GM19455 (cell line): ENCODE measurements at regions not wholly inside any gene's neighbourhood (a gene's known extent, or its start where the extent isn't known, plus 50 kb on each side); places are given as distances from the start of the nearest gene placed in this dataset.
A peak's percentile ranks its signal among the peaks of the same experiment; 100 is the strongest.
"Not testable (repeated sequence)": the region's sequence is repeated elsewhere in the genome, so short reads cannot be mapped to it uniquely, and the experiment has no call there.

ENCODE experiments used
- ATAC-seq: cut with Tn5 transposase; IDR thresholded peaks from one replicate; pipeline ENCODE4 v1.9.1; 2021; ENCODE audit not compliant: unreplicated experiment

DNA sequence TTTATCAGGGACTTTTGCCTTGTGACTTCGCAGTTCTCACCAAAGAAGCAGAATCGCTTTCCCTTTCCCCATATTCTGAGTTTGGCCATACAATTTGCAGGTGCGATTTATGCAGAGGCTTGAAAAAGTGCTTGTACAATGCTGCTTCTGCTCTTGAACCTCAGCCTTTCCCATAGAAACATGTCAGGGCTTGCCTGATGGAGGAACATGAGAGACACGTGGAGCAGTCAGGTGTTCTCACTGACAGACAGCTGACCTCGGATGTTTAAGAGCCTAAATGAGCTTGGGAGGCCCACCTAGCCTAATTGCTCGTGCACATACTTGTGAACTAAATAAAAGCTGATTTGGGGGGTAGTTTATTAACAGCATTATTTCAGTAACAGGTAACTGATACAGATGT is 290.0 kb downstream of the S1PR1 start:
- ATAC-seq: no peak

DNA sequence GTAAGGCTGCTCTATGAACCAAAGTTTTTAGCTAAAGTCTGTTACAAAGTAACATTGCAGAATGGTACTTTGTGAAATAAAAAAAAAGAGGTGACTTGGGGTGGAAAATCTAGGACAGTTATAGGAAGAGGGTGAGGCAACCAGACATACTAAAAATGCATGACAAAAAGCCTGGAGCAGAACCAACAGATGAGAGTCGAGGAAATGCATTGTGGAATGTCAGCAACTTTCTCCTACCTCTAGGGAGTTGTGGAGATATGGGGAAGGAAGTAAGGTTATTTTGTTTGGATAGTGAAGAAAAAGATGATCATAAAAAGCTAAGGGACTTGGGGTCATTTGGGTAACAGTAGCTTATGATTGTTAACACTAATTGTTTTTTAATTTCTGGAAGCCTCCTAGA is 295.6 kb downstream of the S1PR1 start:
- ATAC-seq: no peak

DNA sequence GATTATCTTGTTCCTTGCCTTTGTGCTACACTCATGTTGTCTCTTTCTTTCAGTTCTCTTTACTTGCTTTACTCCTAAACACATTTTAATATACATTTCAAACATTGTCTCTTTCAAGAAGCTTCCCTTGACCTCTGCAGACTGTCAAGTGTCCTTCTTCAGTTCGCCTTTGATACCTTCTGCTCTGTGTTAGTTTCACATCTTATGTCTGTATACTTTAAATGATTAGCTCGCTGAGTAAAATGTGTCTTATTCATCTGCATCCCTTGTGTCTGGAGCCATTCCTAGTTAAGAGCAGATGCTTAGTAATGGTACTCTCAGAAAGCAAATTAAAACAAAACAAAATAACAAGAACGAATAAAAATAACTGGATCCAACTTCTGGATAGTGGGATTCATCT is 303.3 kb downstream of the S1PR1 start:
- ATAC-seq: no peak

DNA sequence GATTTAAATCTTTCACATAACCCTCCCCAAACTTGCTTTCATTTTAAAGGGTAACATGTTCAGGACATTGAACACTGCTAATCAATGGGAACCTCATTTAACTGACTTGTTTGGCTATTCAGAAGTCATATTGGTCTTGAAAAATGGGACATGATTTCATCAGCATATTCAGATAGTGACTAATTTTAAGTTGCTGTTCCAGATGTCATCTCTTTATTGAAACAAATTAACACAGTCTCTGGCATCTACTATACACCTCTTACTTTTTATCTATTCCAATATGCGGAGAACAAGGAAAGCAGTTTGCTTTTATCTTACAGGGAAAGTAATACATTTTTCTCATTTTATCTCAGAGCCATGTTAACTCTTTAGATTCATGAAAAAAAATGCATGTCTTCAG is 310.1 kb downstream of the S1PR1 start:
- ATAC-seq: no peak

DNA sequence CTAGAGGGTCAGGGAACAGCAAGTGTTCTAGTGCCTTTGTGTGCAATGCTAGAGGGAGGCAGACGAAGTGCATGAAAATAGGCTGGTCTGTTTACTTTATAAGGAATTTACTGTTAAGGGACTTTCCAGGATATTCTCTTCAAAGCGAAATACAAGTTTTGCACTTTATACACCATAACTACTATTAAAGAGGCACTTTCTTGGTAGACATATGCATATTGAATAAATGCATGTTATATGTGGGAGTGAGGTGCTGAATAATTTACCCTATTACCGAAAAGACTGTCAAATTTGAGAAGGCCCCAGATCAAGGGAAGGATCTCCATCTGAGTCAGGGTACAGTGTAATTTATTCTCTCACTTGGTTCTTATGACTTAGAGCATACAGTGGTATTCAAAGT is 310.5 kb downstream of the S1PR1 start:
- no peak for ATAC-seq

DNA sequence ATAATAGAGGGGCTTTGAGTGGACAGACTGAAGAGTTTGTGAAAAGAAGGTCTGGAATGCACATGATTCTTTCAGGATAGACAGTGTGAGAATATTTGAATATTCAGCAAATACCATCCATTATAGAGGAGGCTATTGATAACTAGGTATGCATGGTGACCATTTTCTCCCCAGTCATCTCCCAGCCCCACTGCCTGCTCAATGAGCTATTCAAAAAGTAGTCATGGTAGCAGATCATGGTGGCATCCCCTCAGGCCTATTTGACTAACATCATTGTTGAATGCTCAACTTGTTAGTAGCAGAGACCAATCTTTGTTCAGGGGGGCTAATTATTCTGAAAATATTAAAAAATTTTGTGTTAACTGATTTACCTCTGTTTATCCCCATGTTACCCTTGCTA is 311.6 kb downstream of the S1PR1 start:
- ATAC-seq: no peak

DNA sequence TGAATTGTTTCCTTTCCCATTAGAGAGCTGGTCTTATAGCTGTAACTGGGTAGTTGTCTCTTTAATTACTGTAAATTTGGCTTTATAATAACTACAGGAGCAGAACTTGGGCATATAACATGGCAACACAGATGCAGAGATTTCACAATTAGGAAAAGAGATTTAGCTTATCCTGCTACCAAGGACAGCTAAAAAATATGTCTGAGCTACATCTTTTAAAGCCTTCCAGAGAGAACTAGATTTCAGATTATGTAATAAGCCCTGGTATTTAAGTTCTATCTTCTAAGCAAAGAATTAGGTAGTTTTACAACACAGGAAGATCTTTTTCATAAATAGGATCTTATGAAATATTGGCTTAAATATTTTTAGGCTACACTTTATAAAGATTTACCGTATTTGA is 313.8 kb downstream of the S1PR1 start:
- no peak for ATAC-seq

DNA sequence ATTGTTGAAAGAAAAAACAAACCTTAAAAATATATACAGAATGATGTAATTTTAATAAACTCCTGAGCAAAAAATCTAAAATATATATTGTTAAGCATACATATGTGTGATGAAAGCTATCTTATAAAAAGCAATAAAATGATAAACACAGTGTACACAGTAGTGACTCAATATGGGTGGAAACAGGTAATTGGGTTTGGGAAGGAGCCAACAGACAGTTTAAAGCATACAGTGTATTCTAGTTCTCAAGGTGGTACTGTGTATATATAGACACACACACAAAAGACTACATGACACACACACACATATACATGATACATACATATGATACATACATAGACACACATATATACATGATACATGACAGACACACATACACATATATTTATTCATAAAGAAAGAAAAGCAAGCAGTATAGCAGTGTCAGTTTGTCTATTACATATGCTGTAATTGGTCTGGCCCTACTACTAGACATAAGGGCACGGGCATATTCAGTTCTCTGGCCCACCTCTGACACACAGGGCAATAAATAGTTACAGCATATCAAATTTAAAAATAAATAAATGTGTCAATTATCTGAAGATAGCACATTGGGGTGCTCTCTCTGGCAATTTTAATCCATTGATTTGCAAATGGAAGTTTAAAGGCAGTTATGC is 330.2 kb downstream of the S1PR1 start:
- ATAC-seq: no peak

DNA sequence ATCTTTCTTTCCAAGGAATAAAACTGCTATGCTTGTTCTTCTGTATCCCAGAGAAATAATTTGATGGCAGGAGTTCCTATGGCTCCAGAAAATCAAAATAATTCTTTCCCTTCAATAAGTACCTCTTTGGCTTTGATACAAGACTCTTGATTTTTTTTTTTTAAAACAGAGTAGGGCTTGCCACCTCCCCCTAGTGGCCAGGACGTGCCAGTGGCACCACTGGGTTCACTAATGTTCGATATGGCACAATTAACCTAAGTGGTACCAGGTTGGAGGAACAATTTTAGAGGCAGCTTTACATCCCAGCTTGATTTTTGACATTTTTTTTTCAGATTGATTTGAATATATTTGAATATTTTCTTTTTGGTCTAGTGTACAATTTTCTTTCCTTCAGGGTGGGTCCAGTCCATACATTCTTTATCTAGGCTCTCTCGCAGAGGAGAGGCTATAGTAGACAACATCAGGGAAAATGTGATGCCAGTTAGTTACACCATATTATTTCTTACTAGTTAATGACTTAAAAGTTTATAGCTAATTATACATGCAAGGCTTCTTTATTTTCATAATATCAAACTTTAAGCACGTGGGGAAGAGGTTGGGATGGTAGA is 330.9 kb downstream of the S1PR1 start:
- ATAC-seq: peak; percentile 96

DNA sequence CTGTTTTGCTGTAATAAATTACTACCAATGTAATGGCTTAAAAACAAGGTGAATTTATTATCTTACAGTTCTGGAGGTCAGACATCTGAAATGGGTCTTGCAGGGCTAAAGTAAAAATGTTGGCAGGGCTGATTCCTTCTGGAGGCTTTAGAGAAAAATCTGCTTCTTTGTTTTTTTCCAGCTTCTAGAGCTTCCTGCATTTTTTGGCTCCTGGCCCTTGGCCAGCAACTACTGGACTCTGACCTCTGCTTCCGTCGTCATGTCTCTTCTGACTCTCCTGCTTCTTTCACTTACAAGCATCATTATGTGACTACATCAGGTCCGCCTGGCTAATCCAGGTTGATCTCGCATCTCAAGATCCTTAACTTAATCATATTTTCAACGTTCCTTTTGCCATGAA is 350.9 kb downstream of the S1PR1 start:
- ATAC-seq: no peak

DNA sequence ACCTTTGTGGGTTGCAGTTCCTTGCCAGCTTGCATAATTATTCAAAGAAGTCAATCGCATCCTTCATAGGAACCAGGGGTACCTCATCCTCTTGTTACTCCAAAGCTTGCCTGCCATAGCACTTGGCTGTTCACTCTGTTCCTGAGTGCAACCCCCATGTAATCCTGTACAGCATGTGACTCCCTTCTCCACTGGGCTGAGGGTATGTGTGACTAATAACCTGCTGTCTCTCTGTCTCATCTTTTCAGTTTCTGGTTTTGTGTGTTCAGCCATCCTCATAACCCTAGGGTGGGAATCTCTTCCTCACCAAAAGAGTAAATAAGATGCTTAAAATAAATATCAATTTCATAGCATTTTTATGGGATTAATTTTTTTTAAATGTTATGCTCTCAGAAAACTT is 351.9 kb downstream of the S1PR1 start:
- no peak for ATAC-seq

DNA sequence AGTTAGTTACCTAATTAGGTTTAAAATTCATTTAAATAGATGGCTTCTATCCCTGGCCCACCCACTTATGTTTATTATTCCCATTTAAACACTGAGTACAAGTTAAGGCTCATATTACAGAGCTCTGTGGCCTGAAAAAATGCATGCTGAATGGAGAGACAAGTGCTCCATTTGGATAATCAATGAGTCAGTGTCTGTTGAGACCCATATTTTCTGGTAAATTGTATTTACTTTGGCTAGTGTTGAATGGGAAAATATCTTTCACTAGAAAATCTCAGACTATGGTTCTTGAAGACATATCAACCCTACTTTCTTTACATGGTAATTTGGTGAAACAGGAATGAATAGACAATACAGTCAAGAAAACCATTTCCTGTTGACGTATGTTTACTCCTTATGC is 356.0 kb downstream of the S1PR1 start:
- ATAC-seq: no peak

DNA sequence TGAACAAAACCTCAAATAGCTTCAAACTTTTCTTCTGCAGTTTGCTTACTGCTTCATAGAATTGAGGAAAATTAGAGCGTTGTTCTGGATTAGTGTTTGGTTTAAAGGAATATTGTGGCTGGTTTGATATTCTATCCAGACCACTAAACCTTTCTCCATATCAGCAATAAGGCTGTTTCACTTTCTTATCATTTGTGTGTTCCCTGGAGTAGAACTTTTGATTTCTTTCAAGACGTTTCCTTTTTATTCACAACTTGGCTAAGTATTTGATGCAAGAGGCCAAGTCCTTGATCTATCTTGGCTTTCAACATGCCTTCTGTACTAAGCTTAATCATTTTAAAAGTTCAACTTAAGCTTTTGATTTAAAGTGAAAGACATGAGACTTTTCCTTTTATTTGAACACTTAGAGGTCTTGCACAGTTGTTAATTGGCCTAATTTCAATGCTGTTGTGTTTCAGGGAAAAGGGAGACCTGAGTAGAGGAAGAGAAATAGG is 359.1 kb downstream of the S1PR1 start:
- ATAC-seq: no peak

DNA sequence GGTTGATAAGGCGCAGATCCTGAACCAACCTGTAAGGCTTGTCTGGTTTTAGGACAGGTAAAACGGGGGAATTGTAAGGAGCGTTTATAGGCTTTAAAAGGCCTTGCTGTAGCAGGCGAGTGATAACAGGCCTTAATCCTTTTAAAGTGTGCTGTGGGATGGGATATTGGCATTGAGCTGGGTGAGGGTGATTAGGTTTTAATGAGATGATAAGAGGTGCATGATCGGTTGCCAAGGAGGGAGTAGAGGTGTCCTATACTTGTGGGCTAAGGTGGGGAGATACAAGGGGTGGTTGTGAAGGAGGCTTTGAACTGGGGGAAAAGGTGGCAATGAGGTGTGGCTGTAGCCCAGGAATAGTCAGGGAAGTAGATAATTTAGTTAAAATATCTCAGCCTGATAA is 363.8 kb downstream of the S1PR1 start:
- not testable (repeated sequence) for ATAC-seq

DNA sequence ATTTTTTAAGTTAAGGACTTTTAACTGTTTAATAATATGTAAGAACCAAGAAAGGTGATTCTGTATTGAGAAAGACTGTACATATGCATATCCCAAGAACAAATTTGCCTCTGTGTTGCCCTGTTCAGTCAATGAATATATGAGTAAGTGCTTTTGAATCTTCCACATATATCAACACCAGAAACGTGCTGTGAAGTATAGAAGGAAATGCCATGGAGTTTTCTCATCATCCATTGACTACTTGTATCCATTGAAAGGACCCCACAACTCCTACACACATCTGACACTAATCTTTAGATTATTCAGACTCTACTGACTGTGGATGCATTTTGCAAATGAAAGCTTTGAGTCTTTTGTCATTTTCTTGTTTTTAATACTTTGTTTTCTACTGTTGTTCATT is 366.9 kb downstream of the S1PR1 start:
- no peak for ATAC-seq

DNA sequence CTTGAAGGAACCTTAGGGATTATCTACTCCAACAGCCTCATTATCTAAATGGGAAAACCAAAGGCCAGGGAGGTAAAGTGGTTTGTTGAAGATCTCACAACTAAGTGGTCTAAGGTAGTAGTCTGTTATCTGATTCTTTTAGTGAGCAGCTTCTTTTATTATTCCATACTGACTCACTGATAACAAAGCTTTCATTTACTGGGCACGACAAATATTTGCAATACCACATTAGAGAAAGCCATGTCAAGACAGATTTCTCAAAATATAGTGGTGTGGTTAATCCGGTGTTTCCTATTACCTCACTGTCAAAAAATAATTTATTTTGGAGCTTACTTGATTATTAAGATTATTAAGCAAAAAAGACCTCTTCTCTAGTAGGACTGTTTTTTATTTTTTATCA is 369.1 kb downstream of the S1PR1 start:
- ATAC-seq: no peak

DNA sequence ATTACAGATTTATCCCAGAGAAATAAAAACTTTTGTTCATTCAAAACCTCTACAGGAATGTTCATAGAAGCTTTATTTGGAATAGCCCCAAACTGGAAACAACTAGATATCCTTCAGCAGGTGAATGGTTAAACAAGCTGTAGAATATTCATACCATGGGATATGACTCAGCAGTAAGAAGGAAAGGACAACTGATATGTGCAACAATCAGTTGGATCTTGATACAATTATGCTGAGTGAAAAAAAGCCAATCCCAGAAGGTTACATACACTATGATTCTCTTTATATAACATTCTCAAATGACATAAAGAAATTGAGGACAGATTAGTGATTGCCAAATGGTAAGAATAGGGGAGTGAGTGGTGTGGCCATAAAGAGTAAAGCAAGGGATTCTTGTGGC is 376.7 kb downstream of the S1PR1 start:
- no peak for ATAC-seq

DNA sequence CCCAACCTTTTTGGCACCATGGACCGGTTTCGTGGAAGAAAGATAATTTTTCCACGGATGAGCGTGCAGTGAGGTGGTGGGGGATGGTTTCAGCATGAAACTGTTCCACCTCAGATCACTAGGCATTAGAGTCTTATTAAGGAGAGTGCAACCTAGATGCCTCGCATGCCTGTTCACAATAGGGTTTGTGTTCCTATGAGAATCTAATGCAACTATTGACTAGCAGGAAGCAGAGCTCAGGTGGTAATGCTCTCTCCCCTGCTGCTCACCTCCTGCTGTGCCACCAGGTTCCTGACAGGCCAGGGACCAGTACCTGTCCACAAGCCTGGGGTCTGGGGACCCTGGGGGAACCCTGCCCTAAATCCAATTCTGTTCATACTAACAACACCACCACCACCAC is 377.8 kb downstream of the OLFM3 start:
- ATAC-seq: no peak

DNA sequence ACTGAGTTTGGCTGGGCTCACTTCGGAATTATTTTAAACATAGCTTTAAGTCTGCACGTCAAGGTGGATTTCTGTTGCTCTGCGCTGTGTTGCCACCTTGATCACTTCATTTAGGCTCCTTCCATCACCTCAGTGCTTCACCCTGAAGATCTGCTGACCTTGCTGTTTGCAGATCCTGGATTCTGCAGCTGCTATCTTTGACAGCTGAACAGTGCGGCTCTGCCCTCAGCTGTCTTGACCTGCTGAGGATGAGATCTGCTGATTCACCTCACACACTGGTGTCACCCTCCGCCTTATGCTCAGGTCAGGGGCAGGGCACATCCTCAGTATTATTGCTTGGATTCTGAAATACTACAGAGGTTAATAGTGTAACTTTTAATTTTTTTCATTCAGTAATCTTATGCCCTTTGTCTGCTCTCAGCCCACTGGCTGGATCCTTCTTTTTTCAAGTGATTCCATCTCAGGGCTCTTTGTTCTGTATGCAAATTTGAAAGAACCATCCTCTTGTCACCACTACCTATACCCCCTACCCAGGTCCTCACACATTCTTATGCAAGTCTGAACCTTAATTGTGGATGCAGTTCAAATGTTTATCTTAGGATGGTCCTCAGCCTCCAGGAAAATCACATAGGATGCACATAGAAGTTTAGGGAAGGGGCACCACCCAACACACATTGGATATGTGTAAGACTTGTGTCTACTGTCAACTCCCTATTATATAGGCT is 364.0 kb downstream of the OLFM3 start:
- ATAC-seq: no peak

DNA sequence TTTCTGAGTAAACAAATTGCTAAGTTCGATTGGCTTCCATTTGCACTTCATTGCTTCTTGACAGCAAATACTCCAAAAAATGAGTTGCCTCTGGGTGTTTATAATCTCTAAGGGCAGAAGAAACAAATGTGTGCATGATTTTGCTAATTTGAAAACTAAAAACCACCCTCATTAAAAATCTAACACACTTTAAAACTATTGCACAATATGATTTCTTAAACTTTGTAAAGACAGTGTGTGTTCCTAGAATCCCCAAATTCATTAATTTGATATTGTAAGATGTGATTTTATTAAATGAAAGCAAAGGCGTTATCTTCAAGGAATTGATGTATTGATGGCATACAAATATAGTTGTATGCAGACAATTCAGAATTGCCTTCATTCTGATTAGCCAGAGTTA is 350.9 kb downstream of the OLFM3 start:
- ATAC-seq: no peak

DNA sequence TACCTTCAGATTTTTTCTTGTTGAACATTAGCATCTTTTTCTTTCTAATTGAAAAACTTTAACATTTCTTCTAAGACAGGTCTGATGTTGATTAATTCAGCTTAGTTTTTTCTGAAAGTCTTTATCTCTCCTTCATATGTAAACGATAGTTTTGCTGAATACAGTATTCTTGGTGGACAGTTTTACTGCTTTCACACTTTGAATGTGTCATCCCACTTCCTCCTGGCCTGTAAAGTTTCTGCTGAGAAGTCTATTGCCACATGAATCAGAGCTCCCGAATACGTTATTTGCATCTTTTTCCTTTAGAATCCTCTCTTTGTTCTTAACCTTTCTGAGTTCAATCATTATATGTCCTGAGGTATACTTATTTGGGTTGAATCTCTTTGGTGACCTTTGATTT is 344.2 kb downstream of the OLFM3 start:
- no peak for ATAC-seq

DNA sequence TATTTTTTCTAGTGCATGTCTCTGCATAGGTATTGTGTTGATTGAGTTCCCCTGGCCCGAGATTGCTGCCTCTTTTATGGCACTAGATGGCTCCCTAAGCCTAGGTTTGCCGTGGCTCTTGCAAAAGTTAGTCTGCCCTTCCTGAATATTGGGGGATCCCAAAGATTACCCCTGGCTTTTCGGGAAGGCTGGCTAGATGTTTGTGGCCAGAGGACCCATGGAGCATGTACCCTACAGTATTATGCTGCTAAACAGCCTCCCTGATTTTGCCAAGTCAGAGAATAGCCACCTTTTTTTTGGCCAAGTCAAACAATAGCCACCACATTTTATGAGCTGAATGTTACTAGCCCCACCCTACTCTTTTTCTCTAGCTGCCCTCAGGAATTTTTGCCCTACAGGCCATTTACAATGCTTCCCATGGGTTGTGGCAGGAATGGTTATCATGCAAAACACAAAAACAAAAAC is 343.2 kb downstream of the OLFM3 start:
- no peak for ATAC-seq
